A673 (cell line): ENCODE measurements at regions not wholly inside any gene's neighbourhood (a gene's known extent, or its start where the extent isn't known, plus 50 kb on each side); places are given as distances from the start of the nearest gene placed in this dataset.

Experiments used
- CTCF ChIP-seq: fragments of 300-800, 200-600 bp; sonication (generic); conservative IDR thresholded peaks from 2 replicates; pipeline ENCODE4 v1.5.1; 2017; ENCODE audit warnings: low read depth, mild to moderate bottlenecking, antibody characterized with exemption, low read length, moderate library complexity, mixed read lengths
- EZH2 ChIP-seq: fragments of 200-600 bp; sonication (generic); IDR thresholded peaks from 2 replicates; pipeline ENCODE4 v1.6.1; 2017; ENCODE audit warnings: borderline replicate concordance, low read depth, mild to moderate bottlenecking, mixed read lengths, antibody characterized with exemption, low read length; ENCODE audit not compliant: poor library complexity, severe bottlenecking

- no peak for TF ChIP-seq CTCF
- no peak for TF ChIP-seq EZH2
Measured at GRCh38 chr18:67308819-67309218, 207.7 kb downstream of the DSEL start.
